GM18858 (cell line): ENCODE measurements at regions not wholly inside any gene's neighbourhood (a gene's known extent, or its start where the extent isn't known, plus 50 kb on each side); places are given as distances from the start of the nearest gene placed in this dataset.

Experiments
- ATAC-seq: cut with Tn5 transposase; IDR thresholded peaks from one replicate; pipeline ENCODE4 v1.9.1; 2021; ENCODE audit not compliant: unreplicated experiment

GRCh38 chr15:46386356-46386755 is 751.5 kb downstream of the SQOR start:
- ATAC-seq: no peak

DNA sequence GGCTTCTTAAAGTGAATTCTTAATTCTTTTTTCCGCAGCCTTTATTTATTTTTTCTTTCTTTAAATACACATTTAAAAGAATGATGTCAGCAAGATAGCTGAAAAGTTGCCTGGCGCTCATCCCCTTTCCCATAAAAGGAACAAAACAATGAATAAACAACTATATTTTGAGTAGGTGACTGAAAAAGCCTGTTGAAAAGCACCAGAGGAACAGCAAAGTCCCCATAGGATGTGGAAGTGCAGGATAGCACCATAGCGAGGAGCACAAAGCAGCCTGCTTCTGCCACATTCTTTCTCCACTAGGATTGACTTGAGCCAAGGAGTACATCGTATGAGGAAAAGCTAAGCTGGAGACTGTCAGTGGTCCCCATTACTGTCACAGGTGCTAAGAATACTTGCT is 754.9 kb downstream of the SQOR start:
- ATAC-seq: no peak

- no peak for ATAC-seq
Measured at GRCh38 chr15:46394463-46394862, 759.6 kb downstream of the SQOR start.

DNA sequence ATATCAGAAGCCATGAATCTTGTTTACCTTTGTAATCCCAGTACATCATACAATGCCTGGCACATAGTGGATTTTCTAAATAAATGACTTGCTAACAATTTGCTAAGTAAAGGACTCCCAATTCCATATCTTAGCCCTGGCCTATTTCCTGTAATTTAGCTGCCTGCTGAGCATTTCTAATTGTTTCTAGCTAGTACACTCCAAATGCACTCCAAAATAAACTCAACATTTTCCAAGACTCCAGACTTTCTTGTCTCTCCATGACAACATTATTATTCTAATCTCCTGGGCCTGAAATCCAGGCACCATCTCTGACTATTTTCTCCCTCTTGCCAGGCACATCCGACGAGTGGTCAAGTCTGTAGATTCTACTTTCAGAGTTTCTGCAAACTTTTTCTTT is 773.5 kb downstream of the SQOR start:
- ATAC-seq: no peak

- ATAC-seq: no peak
Measured at GRCh38 chr15:46409841-46410301, 775.0 kb downstream of the SQOR start.

DNA sequence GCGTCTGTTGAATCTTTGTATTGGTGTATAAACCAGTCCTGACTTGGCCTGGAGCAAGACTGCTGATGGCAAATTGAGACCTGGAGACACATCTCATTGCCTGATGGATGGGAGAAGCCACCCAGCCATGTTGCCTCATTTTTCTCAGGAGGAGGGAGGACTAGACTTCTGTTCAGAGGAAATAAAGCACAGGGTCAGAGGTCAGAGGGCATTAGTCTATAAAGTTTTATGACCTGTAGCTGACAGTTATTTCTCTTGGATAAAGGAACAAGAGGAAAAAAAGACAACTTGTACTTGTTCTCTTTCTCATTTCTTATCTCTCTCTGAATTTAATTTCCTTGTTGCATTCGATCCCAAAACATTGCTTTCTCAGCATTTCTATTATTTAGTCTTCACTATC is 775.9 kb downstream of the SQOR start:
- no peak for ATAC-seq

DNA sequence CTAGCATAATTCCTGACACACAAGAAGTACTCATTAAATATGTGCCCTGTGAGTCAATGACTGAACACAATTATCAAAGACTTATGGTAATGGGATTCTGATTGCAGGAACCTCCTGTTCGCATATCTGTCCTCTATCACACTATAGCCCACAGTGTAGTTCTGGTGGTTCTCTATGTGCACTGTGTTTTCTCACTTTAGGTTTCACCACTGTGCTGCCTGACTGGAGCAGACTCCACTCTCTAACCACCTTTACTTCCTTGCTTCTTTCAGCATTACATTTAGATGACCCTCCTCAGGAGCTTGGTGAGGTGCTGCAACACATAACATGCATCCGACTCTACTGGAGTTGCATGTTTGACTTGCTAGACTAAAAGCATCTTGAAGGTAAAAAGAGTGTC is 777.1 kb downstream of the SQOR start:
- no peak for ATAC-seq

DNA sequence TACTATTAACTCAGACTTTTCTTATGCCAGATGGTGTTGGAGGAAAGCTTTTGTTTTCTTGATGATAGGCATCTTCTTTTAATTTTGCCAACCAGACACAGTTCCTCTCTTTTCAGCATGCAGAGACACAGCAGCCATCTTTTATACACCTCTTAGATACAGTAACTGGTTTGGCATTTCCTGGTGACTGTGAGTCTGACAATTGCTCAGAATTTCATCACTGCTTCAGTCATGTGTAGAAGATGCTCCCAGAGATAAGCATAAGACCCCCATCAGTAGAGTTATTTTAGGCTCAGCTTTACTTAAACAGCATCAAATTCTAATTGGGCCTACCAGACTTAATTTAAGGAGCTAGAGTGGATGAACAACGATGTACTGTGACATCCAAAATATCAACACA is 779.0 kb downstream of the SQOR start:
- ATAC-seq: no peak

- no peak for ATAC-seq
Measured at GRCh38 chr15:46416544-46416943, 781.7 kb downstream of the SQOR start.

DNA sequence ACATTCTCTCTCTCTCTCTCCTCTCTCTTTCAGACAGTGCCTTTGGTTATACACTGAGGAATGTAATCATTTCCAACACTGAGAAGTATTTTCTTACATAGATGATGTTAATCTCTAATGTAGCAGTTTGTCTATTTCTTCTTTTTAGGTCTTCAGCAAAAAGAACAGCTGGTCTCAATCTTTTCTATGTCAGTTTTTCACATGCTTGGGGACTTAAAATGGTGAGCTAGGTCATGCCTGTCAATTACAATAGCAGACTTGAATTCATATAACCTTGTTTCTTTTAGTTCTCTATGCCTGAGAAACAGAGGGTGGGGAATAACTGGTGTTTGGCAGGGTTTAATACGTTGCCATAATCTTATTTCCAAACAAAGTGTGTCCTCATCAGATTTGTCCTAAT is 786.2 kb downstream of the SQOR start:
- ATAC-seq: no peak

DNA sequence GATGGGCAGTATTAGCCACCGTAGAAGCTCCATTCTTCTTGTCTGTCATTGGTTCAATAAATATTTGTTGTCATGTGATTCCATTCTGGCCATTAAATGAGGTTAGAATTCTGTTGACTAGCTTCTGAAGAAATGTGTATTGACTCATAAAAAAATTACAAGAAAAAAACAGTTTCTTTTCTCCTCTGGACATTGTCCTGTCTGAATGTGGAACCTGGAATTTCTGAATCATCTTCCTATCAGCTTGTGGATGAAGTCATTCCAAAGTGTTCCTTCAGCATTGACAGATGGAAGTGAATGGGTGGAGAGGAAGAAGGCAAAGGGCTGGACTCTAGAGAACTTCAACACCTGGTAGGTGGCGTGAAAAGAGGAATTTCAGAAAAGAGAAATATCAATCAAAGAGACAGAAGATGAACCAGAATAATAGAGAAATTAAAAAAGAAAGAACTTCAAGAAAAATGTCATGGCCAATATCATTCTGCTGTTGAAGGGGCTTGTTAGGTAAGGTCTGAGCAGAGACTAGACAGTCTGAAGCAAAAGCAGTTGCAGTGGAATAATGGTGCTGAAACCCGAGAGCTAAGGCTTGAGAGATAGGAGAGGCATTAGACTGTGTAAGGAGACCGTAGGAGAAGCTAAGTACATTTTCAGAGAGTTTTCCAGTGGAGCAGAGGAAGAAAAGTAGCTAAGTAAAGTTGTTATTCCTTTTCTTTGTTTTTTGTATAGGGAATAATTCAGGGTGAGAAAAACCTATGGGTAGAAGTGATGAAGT is 806.6 kb downstream of the SQOR start:
- no peak for ATAC-seq

- no peak for ATAC-seq
Measured at GRCh38 chr15:46442184-46442583, 807.4 kb downstream of the SQOR start.

DNA sequence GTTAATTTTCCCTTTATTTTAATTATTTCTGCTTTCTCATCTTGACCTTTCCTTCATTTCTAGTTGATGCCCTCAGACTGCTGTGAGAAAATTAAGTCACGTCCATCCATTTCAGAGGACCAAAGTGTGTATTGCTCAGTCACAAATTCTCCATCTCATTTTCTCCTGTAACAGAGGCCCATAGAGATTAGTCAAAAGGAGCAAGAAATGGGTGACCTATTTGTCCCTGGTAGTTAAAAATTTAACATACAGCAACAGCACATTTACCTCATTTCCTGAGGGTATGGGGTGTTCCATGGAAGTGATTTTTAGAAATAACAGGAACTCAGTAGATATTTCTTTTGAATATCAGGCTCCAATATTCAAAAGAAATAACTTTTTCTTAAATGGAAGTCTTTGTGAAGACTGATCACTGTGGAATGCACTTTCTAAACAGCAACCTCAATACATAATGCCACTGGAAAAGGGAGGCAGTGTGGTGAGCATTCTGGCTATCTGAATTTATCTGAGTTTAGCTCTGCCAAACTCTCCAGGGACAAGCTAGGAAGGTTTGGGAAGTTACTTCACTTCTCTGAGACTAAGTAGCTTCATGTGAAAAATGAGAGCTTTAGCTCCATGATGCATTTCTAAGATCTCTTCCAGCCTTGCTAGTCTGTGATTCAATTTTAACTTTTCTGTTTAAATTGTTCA is 808.2 kb downstream of the SQOR start:
- no peak for ATAC-seq

DNA sequence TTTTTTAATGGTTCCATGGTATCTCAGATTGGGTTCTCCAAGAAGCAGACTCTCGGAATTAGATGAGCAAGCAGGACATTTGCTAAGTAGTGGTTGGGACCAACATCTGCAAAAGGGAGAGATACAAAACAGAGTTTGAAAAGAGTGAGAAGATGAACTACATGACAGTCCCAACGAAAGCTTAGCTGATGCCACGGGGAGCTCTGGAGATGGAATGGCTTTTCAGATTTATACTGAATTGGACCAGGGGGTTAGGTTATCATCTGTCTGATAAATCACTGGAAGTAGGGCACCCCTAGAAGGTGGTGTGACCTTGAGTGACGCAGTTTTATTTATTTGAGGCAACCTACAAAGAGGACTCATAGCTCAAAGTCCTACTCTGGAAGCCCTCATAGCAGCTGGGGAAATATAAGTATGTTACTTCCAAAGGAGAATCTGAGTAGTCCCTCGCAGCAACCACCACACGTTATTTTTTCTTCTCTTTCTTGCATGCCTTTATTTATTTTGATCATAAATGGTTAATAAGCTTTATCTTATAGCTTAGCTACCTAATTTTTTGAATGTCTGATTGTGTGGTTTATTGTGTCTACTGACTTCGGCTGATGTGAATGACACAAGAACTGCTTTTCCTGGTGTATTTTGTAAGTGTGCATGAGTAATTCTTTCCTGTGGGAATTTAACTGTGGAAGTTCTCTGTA is 815.4 kb downstream of the SQOR start:
- no peak for ATAC-seq

DNA sequence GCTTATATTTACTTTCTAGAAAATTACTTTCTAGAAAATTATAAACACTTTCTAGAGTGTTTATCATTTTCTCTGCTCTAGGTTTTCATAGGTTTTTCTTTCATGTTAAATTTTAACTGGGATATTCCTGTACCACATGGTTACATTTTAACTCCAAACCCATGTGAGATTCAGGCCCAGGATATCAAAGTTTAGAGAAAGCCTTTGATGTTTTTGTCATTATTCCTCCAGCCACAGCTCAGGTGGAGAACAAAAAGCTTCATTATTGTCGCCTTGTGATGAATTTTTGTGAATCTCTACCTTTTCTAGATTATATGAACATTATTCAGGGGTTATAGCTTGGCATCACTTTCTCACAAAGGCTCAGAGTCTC is 816.0 kb downstream of the SQOR start:
- ATAC-seq: no peak

DNA sequence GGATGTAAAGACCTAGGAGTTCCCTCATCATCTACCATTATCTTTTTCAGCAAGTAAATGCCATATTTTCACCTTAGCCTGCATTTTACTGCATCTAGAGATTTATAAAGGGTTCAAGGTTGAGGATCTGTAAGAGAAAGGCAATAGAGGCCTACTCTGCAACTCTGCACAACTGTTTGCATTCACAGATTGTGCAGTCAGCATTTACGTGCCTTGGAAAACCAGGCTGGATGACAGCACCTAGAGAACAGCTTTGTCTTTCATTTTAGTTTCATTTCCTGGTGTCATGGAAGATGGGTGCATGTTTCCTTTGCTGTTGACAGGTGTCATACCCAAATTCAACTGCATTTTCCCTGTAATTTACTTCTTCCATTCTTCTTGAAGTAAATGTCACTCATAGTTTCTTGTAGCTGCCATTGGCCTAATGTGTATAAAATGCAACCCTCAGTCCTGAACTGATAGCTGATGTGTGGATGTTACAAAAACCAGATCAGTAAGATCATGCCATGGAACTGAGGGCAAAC is 817.5 kb downstream of the SQOR start:
- ATAC-seq: no peak

DNA sequence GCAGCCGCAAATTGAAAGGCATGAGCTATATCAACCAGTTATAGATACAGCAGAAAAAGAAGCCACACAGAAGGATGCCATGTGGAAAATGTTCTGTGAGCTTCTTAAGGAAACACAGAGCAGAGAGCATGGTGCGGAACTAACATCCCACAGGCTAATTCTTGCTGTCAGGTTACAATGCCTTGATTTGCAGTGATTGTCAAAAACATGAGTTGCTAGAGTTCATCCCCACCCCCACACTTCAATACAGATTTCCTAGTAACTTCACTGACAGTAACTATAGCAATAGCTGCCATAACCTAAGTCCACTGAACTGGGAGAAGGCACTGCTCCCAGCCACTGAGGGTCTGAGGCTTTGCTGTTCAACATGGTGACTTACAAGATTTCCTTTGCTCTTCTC is 821.6 kb downstream of the SQOR start:
- ATAC-seq: no peak

DNA sequence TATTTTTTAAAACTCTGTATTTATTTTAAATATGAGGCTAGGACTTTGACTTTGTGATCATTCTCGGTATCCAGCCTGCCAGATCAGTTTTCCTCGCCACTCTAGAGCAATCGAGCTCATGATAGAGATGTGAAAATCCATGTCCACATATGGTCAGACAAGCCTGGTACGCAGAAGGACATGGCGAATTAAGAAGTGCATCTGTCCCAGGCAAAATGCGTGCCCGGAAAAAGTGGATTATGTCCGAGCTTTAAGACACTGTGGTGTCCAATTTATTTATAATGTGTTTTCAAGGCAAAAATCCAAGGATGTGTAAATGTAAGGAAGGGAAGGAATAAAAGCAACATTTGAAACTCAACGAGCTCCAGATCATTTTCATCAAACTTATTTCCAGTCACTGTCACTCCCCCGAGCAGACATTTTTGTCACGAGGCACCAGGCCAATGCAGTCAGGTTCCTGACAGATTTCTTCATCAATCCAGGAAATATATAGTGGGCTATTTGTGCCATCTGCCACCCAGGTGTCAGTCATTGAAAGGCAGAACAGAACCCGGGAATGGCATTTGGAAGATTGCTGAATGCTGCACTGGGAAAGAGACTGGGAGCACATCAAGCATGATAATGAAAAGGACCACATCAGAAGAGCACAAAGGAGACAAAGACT is 825.7 kb downstream of the SQOR start:
- ATAC-seq: no peak

DNA sequence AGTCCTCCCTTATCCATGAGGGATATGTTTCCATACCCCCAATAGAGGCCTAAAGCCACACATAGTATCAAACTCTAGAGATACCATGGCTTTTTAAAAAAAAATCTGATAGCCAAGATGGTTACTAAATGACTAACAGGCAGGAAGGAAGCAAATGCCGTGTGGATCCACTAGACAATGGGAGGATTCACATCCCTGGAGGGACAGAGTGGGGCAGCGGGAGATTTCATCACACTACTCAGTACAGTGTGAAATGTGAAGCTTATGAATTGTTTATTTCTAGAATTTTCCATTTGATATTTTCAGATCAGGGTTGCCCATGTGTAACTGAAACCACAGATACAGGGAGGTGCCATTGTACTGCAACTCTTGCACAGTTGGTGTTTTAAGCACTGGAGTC is 826.6 kb downstream of the SQOR start:
- ATAC-seq: no peak

DNA sequence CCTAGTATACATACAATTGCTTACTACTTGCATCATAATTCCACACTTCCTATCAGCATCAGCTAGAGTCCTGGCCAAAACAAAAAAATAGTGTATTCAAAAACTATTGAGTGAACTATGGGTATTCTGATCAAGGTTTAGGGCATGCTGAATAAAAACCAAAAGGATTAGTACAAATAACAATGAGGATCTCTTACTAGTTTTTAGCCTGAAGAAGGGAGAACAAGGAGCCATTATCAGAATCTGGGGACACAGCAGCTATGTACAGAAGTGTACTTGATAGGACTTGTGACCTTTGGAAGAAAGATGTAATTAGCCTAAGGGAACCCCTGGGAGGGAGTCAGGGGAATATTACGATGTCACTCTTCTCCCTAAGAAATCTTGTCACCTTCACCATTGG is 832.2 kb downstream of the SQOR start:
- no peak for ATAC-seq

GRCh38 chr15:46471096-46471495 is 836.3 kb downstream of the SQOR start:
- no peak for ATAC-seq
